GM12878 (cell line): ENCODE measurements at regions not wholly inside any gene's neighbourhood (a gene's known extent, or its start where the extent isn't known, plus 50 kb on each side); places are given as distances from the start of the nearest gene placed in this dataset.

Source experiments
- IKZF1 ChIP-seq: fragments of 450-650 bp; conservative IDR thresholded peaks from 2 replicates; pipeline ENCODE4 v1.6.1; 2017; ENCODE audit warnings: antibody characterized with exemption, mild to moderate bottlenecking
- MYC ChIP-seq: IDR thresholded peaks from 2 replicates; pipeline ENCODE4 v1.6.1; 2011; ENCODE audit warnings: mild to moderate bottlenecking, low read length, moderate library complexity, inconsistent platforms; ENCODE audit not compliant: insufficient read depth, insufficient replicate concordance, insufficient read length, severe bottlenecking
- POLR2AphosphoS5 ChIP-seq: IDR thresholded peaks from 2 replicates; pipeline ENCODE4 v1.6.1; 2011; ENCODE audit warnings: mild to moderate bottlenecking, low read length, inconsistent platforms
- TAF1 ChIP-seq: IDR thresholded peaks from 2 replicates; pipeline ENCODE4 v1.6.1; 2011; ENCODE audit warnings: mild to moderate bottlenecking, low read depth, low read length, borderline replicate concordance
- ZNF24 ChIP-seq: fragments of 450-650 bp; IDR thresholded peaks from 2 replicates; pipeline ENCODE4 v1.6.1; 2017; ENCODE audit warnings: antibody characterized with exemption, mild to moderate bottlenecking
- TF ChIP-seq, protein P1 (sequence below), 3 experiments: IDR thresholded peaks in 2 of 3; conservative IDR thresholded peaks in 1 of 3; 2 replicates each; pipeline ENCODE4 v1.5.1; 2011; ENCODE audit warnings: low read depth in 3 of 3, low read length in 3 of 3, mild to moderate bottlenecking in 3 of 3, control low read depth in 2 of 3, moderate library complexity in 2 of 3, inconsistent platforms in 1 of 3, mixed read lengths in 1 of 3; ENCODE audit not compliant: control insufficient read depth in 2 of 3, insufficient read depth in 1 of 3; ENCODE audit errors: extremely low read depth in 1 of 3
- TF ChIP-seq, protein P2 (sequence below): IDR thresholded peaks from 2 replicates; pipeline ENCODE4 v1.6.1; 2011; ENCODE audit warnings: low read depth, mild to moderate bottlenecking, low read length, moderate library complexity, borderline replicate concordance; ENCODE audit errors: extremely low read depth
- TF ChIP-seq, protein P3 (sequence below): fragments of 450-650 bp; formaldehyde crosslinking; IDR thresholded peaks from 2 replicates; pipeline ENCODE4 v1.5.0; 2022; ENCODE audit warnings: mild to moderate bottlenecking, missing genetic modification characterization

DNA sequence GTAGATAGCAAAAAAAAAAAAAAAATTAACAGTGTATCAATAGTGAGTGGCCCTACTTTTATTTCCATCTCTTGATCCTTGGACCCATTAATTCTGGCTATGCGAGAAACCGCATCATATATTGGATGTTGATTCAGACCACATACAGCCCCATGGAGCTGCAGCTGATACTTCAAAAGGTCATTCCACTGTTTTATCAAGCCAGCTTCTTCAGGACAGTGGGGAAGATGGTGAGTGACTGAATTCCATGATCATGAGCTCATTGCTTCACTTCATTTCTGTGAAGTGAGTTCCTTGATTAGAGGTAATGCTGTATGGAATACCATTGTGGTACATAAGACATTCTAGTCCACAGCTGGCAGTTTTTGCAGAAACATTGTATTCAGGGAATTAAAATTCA is 222.9 kb upstream of the MEF2C start:
- no peak for TF ChIP-seq MYC
- TF ChIP-seq, protein P1, sequence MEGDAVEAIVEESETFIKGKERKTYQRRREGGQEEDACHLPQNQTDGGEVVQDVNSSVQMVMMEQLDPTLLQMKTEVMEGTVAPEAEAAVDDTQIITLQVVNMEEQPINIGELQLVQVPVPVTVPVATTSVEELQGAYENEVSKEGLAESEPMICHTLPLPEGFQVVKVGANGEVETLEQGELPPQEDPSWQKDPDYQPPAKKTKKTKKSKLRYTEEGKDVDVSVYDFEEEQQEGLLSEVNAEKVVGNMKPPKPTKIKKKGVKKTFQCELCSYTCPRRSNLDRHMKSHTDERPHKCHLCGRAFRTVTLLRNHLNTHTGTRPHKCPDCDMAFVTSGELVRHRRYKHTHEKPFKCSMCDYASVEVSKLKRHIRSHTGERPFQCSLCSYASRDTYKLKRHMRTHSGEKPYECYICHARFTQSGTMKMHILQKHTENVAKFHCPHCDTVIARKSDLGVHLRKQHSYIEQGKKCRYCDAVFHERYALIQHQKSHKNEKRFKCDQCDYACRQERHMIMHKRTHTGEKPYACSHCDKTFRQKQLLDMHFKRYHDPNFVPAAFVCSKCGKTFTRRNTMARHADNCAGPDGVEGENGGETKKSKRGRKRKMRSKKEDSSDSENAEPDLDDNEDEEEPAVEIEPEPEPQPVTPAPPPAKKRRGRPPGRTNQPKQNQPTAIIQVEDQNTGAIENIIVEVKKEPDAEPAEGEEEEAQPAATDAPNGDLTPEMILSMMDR (IDR thresholded peaks at IDR 0.05 in 2 of 3, conservative IDR thresholded peaks at IDR 0.05 in 1 of 3; ENCODE audit: control insufficient read depth in 2 of 3, extremely low read depth in 1 of 3, insufficient read depth in 1 of 3, low read depth in 3 of 3, low read length in 3 of 3): no peak
- TF ChIP-seq, protein P2, sequence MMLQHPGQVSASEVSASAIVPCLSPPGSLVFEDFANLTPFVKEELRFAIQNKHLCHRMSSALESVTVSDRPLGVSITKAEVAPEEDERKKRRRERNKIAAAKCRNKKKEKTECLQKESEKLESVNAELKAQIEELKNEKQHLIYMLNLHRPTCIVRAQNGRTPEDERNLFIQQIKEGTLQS: no peak
- TF ChIP-seq POLR2AphosphoS5: no peak
- no peak for TF ChIP-seq IKZF1
- TF ChIP-seq TAF1: no peak
- TF ChIP-seq, protein P3, sequence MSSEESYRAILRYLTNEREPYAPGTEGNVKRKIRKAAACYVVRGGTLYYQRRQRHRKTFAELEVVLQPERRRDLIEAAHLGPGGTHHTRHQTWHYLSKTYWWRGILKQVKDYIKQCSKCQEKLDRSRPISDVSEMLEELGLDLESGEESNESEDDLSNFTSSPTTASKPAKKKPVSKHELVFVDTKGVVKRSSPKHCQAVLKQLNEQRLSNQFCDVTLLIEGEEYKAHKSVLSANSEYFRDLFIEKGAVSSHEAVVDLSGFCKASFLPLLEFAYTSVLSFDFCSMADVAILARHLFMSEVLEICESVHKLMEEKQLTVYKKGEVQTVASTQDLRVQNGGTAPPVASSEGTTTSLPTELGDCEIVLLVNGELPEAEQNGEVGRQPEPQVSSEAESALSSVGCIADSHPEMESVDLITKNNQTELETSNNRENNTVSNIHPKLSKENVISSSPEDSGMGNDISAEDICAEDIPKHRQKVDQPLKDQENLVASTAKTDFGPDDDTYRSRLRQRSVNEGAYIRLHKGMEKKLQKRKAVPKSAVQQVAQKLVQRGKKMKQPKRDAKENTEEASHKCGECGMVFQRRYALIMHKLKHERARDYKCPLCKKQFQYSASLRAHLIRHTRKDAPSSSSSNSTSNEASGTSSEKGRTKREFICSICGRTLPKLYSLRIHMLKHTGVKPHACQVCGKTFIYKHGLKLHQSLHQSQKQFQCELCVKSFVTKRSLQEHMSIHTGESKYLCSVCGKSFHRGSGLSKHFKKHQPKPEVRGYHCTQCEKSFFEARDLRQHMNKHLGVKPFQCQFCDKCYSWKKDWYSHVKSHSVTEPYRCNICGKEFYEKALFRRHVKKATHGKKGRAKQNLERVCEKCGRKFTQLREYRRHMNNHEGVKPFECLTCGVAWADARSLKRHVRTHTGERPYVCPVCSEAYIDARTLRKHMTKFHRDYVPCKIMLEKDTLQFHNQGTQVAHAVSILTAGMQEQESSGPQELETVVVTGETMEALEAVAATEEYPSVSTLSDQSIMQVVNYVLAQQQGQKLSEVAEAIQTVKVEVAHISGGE (CRISPR knock-in tag): no peak
- TF ChIP-seq ZNF24: no peak
